ENCODE measurements at regions not wholly inside any gene's neighbourhood (a gene's known extent, or its start where the extent isn't known, plus 50 kb on each side); places are given as distances from the start of the nearest gene placed in this dataset.

- no peak overlapping the region for H3K4me3 ChIP-seq (replicated peaks in 1 of 3; ENCODE audit: insufficient read depth in 1 of 3, low read depth in 1 of 3, low read length in 3 of 3)
- no TSS peak for BruUV-seq (replicated peaks)
- H2AFZ ChIP-seq (ENCODE audit: low read depth, low read length), result no peak overlapping the region
- H3K9me3 ChIP-seq (replicated peaks; ENCODE audit: control insufficient read depth, insufficient read depth, low read length), result no peaks in the 10 kb centered on the region
- H3K27me3 ChIP-seq (ENCODE audit: control insufficient read depth in 2 of 2, insufficient read depth in 2 of 2, low read length in 2 of 2), result no peaks in the 10 kb centered on the region
- POLR2A ChIA-PET, result no interaction called here
- intact Hi-C loops (cut with micrococcal nuclease), result no loop called here
- no peaks in the 10 kb centered on the region for H3K36me3 ChIP-seq (ENCODE audit: control insufficient read depth in 2 of 2, extremely low read depth in 1 of 2, insufficient read depth in 2 of 2, low read length in 2 of 2)
- FAIRE-seq, result no peak
- no peaks in the 10 kb centered on the region for H4K20me1 ChIP-seq (replicated peaks; ENCODE audit: control insufficient read depth, extremely low read depth, insufficient read depth, low read length)
- H3K79me2 ChIP-seq (ENCODE audit: control insufficient read depth, insufficient read depth, low read length), result no peaks in the 10 kb centered on the region
- CTCF ChIA-PET, result no interaction called here
- TF ChIP-seq MYC (IDR thresholded peaks at IDR 0.05; ENCODE audit: low read depth, low read length), result no peak
- TF ChIP-seq FOS (IDR thresholded peaks at IDR 0.05; ENCODE audit: borderline replicate concordance, insufficient read depth, low read length), result no peak
- TF ChIP-seq, protein P1, sequence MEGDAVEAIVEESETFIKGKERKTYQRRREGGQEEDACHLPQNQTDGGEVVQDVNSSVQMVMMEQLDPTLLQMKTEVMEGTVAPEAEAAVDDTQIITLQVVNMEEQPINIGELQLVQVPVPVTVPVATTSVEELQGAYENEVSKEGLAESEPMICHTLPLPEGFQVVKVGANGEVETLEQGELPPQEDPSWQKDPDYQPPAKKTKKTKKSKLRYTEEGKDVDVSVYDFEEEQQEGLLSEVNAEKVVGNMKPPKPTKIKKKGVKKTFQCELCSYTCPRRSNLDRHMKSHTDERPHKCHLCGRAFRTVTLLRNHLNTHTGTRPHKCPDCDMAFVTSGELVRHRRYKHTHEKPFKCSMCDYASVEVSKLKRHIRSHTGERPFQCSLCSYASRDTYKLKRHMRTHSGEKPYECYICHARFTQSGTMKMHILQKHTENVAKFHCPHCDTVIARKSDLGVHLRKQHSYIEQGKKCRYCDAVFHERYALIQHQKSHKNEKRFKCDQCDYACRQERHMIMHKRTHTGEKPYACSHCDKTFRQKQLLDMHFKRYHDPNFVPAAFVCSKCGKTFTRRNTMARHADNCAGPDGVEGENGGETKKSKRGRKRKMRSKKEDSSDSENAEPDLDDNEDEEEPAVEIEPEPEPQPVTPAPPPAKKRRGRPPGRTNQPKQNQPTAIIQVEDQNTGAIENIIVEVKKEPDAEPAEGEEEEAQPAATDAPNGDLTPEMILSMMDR (IDR thresholded peaks at IDR 0.05; ENCODE audit: extremely low read depth in 1 of 2, insufficient read depth in 1 of 2, low read depth in 1 of 2, low read length in 2 of 2), result no peak
- no peak for TF ChIP-seq JUN (IDR thresholded peaks at IDR 0.05; ENCODE audit: borderline replicate concordance, insufficient read depth, insufficient read length, low read depth)
- no peak for TF ChIP-seq MAX (IDR thresholded peaks at IDR 0.05; ENCODE audit: insufficient read depth, insufficient read length)
- TF ChIP-seq EZH2 (IDR thresholded peaks at IDR 0.05; ENCODE audit: borderline replicate concordance, low read depth, low read length, severe bottlenecking), result no peak
- TF ChIP-seq GATA2 (IDR thresholded peaks at IDR 0.05; ENCODE audit: insufficient read depth, insufficient read length, low read depth, low read length), result no peak
- TF ChIP-seq POLR2A (IDR thresholded peaks at IDR 0.05; ENCODE audit: low read depth, low read length), result no peak
- TF ChIP-seq POLR2AphosphoS5 (IDR thresholded peaks at IDR 0.05; ENCODE audit: insufficient read depth, low read depth, low read length), result no peak
- H3K4me2 ChIP-seq (ENCODE audit: insufficient read depth, low read length), result no peak overlapping the region
- H3K27ac ChIP-seq (ENCODE audit: insufficient read depth, low read depth, low read length), result no peak overlapping the region
- H3K9ac ChIP-seq (replicated peaks; ENCODE audit: extremely low read depth, insufficient read depth, low read length), result no peak overlapping the region
- dilution Hi-C loops (cut with MboI; ENCODE audit: extremely low pct_ligation_motif_present, low sequenced_read_pairs), result no loop called here
- H3K4me1 ChIP-seq (ENCODE audit: control insufficient read depth, extremely low read depth, insufficient read depth, low read length), result peaks cover 6% of the 10 kb centered on the region
- DNase-seq (ENCODE audit: low read depth, low spot score), result no peak
- no peaks in the 10 kb centered on the region for H3K9me1 ChIP-seq (replicated peaks; ENCODE audit: control insufficient read depth, extremely low read depth, insufficient read depth, low read length)
Observed at GRCh38 chr21:25459365-25459764, 147.9 kb downstream of the MRPL39 start.

Measured in endothelial cell of umbilical vein (primary cell).